ENCODE measurements at regions not wholly inside any gene's neighbourhood (a gene's known extent, or its start where the extent isn't known, plus 50 kb on each side); places are given as distances from the start of the nearest gene placed in this dataset.

- TF ChIP-seq CTCF (IDR thresholded peaks at IDR 0.05; ENCODE audit: low read depth, low read length, missing control alignments) = no peak
- DNase-seq (ENCODE audit: extremely low read depth, low read depth) = no peak
- H3K4me3 ChIP-seq (replicated peaks; ENCODE audit: low read depth, low read length) = no peak overlapping the region
These were observed 53.3 kb downstream of the FOXD1 start for GRCh38 chr5:73395256-73395655.

- no peak for TF ChIP-seq CTCF (IDR thresholded peaks at IDR 0.05; ENCODE audit: low read depth, low read length, missing control alignments)
- DNase-seq (ENCODE audit: extremely low read depth, low read depth) = no peak
- H3K4me3 ChIP-seq (replicated peaks; ENCODE audit: low read depth, low read length) = no peak overlapping the region
These were observed 54.0 kb downstream of the FOXD1 start for GRCh38 chr5:73394610-73395009.

GRCh38 chr5:73393611-73394489 is 54.7 kb downstream of the FOXD1 start:
- no peak overlapping the region for H3K4me3 ChIP-seq (replicated peaks; ENCODE audit: low read depth, low read length)
- DNase-seq (ENCODE audit: extremely low read depth, low read depth) = no peak
- TF ChIP-seq CTCF (IDR thresholded peaks at IDR 0.05; ENCODE audit: low read depth, low read length, missing control alignments) = no peak

- TF ChIP-seq CTCF (IDR thresholded peaks at IDR 0.05; ENCODE audit: low read depth, low read length, missing control alignments) = no peak
- no peak for DNase-seq (ENCODE audit: extremely low read depth, low read depth)
- H3K4me3 ChIP-seq (replicated peaks; ENCODE audit: low read depth, low read length) = no peak overlapping the region
These were observed 55.8 kb downstream of the FOXD1 start for GRCh38 chr5:73392775-73393174.

GRCh38 chr5:73391441-73391881 is 57.1 kb downstream of the FOXD1 start:
- no peak for TF ChIP-seq CTCF (IDR thresholded peaks at IDR 0.05; ENCODE audit: low read depth, low read length, missing control alignments)
- no peak overlapping the region for H3K4me3 ChIP-seq (replicated peaks; ENCODE audit: low read depth, low read length)
- no peak for DNase-seq (ENCODE audit: extremely low read depth, low read depth)

GRCh38 chr5:73390972-73391371 is 57.6 kb downstream of the FOXD1 start:
- H3K4me3 ChIP-seq (replicated peaks; ENCODE audit: low read depth, low read length) = no peak overlapping the region
- no peak for TF ChIP-seq CTCF (IDR thresholded peaks at IDR 0.05; ENCODE audit: low read depth, low read length, missing control alignments)
- no peak for DNase-seq (ENCODE audit: extremely low read depth, low read depth)
